Ishikawa (cell line): ENCODE measurements at regions not wholly inside any gene's neighbourhood (a gene's known extent, or its start where the extent isn't known, plus 50 kb on each side); places are given as distances from the start of the nearest gene placed in this dataset.

Source experiments
- EGR1 ChIP-seq: IDR thresholded peaks from 2 replicates; pipeline ENCODE4 v1.6.1; 2012
- EP300 ChIP-seq: IDR thresholded peaks from 2 replicates; pipeline ENCODE4 v1.6.1; 2012; ENCODE audit warnings: borderline replicate concordance
- FOXM1 ChIP-seq: IDR thresholded peaks from 2 replicates; pipeline ENCODE4 v1.6.1; 2012; ENCODE audit warnings: low read depth, borderline replicate concordance
- NFIC ChIP-seq: IDR thresholded peaks from 2 replicates; pipeline ENCODE4 v1.6.1; 2012
- TAF1 ChIP-seq: IDR thresholded peaks from 2 replicates; pipeline ENCODE4 v1.6.1; 2012; ENCODE audit warnings: low read depth, mild to moderate bottlenecking
- YY1 ChIP-seq: IDR thresholded peaks from 2 replicates; pipeline ENCODE4 v1.6.1; 2012; ENCODE audit warnings: low read depth
- TF ChIP-seq, protein P1 (sequence below): IDR thresholded peaks from 2 replicates; pipeline ENCODE4 v1.6.1; 2012; ENCODE audit warnings: low read depth, mild to moderate bottlenecking
- TF ChIP-seq, protein P2 (sequence below): IDR thresholded peaks from 2 replicates; pipeline ENCODE4 v1.6.1; 2012
- TF ChIP-seq, protein P3 (sequence below): IDR thresholded peaks from 2 replicates; pipeline ENCODE4 v1.6.1; 2012

DNA sequence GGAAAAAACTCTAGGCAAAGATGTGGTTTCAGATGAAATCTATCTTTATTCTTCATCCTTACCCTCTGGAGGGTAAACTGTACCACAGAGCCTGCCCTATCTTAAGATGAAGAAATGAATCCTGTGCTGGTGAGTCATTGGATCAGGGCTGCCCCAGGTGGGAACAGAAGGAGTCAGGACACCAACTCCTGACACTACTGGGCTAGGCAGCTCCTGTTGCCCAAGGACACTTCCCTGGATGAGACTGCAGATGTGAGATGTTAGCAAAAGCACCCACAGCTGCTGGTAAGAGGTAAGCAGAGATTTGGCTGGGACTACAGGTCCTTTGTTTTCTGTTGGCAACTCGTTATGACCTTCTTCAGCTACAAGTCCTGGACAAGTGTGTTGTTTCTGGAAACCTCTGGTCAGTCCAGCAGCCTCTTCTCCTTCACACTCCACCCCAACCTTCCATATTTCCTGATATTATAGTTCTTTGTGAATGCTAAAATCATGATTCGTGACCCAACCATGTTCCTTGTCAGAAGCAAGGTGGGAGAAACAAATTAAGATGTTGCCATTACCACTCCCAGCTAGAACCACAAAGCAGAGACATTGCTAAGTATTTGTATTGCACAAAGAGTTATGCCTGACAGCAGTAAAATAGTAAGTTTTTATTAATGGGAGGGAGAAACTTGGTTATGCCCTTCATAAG lies 104.2 kb upstream of the TGFBR2 start:
- TF ChIP-seq FOXM1, result no peak
- no peak for TF ChIP-seq EP300
- TF ChIP-seq TAF1, result no peak
- TF ChIP-seq NFIC, result no peak
- TF ChIP-seq YY1, result no peak
- TF ChIP-seq EGR1, result no peak
- TF ChIP-seq, protein P1, sequence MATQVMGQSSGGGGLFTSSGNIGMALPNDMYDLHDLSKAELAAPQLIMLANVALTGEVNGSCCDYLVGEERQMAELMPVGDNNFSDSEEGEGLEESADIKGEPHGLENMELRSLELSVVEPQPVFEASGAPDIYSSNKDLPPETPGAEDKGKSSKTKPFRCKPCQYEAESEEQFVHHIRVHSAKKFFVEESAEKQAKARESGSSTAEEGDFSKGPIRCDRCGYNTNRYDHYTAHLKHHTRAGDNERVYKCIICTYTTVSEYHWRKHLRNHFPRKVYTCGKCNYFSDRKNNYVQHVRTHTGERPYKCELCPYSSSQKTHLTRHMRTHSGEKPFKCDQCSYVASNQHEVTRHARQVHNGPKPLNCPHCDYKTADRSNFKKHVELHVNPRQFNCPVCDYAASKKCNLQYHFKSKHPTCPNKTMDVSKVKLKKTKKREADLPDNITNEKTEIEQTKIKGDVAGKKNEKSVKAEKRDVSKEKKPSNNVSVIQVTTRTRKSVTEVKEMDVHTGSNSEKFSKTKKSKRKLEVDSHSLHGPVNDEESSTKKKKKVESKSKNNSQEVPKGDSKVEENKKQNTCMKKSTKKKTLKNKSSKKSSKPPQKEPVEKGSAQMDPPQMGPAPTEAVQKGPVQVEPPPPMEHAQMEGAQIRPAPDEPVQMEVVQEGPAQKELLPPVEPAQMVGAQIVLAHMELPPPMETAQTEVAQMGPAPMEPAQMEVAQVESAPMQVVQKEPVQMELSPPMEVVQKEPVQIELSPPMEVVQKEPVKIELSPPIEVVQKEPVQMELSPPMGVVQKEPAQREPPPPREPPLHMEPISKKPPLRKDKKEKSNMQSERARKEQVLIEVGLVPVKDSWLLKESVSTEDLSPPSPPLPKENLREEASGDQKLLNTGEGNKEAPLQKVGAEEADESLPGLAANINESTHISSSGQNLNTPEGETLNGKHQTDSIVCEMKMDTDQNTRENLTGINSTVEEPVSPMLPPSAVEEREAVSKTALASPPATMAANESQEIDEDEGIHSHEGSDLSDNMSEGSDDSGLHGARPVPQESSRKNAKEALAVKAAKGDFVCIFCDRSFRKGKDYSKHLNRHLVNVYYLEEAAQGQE, result no peak
- TF ChIP-seq, protein P2, sequence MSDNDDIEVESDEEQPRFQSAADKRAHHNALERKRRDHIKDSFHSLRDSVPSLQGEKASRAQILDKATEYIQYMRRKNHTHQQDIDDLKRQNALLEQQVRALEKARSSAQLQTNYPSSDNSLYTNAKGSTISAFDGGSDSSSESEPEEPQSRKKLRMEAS, result no peak
- TF ChIP-seq, protein P3, sequence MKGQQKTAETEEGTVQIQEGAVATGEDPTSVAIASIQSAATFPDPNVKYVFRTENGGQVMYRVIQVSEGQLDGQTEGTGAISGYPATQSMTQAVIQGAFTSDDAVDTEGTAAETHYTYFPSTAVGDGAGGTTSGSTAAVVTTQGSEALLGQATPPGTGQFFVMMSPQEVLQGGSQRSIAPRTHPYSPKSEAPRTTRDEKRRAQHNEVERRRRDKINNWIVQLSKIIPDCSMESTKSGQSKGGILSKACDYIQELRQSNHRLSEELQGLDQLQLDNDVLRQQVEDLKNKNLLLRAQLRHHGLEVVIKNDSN, result no peak
